ENCODE measurements at regions not wholly inside any gene's neighbourhood (a gene's known extent, or its start where the extent isn't known, plus 50 kb on each side); places are given as distances from the start of the nearest gene placed in this dataset.

GRCh38 chr11:15490535-15490934 is 375.8 kb downstream of the INSC start:
- DNase-seq: no peak

- no peak for DNase-seq
These were observed 378.3 kb downstream of the INSC start for GRCh38 chr11:15493066-15493465.

- DNase-seq: no peak
These were observed 379.3 kb downstream of the INSC start for GRCh38 chr11:15493921-15494620.

GRCh38 chr11:15494740-15495139 is 380.0 kb downstream of the INSC start:
- no peak for DNase-seq

DNA sequence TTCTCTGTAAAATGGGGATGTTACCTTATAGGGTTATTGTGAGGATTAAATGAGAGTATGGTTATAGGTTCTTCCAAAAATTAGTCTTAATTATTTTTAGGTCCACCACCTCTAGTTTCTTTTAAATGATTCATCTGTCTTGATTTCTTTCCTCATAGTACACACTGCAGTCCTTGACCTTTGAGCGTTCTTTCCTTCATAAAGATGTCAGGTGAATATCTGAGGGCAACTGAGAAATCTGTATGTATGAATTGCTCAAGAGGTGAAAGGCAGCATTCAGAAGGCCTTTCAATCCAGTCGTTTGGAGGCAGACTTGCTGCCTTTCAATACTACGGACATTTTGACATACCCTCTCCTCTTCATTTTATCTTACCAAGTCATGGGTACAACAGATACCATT is 380.7 kb downstream of the INSC start:
- DNase-seq: no peak

- DNase-seq: no peak
These were observed 382.6 kb downstream of the INSC start for GRCh38 chr11:15497366-15497765.

- no peak for DNase-seq
These were observed 385.0 kb downstream of the INSC start for GRCh38 chr11:15499674-15500073.

DNA sequence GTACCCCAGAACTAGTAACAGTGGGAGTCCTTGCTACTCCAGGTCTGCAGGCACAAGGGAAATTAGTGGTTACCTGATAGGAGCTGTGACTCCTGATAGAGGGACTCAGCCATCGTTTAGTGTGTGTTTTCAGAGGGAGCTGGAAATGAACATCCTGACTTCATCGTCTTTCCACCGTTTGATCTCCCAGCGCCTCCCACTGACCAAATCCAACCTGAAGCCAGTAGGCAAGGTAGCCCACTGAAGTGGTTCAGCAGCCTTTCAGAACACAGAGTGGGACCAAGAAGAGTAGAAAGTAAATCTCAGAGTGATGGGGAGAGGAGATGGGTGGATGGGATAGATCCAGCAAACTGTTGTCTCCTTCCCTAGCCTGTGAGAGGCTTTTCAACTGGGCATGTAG is 385.9 kb downstream of the INSC start:
- no peak for DNase-seq

GRCh38 chr11:15501566-15501965 is 386.8 kb downstream of the INSC start:
- no peak for DNase-seq

- DNase-seq: no peak
These were observed 390.4 kb downstream of the INSC start for GRCh38 chr11:15505155-15505554.

DNA sequence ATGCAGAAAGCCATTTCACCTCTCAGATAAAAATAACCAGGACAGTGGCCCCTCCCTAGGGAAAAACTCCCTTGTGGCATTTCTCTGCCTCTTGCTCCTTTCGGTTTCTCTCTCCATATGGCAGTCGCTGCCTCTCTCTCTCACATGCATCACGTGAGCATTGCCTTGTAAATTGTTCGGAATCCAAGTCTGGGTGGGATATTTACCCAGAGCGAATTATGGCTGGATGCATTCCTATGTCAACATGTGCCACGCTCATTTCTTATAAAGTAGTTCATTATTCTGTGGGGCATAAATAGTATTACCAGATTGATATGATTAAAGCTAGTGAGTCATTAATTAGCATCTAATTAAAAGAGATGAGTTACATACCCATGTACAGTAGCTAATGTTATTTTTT is 392.9 kb downstream of the INSC start:
- DNase-seq: no peak

DNA sequence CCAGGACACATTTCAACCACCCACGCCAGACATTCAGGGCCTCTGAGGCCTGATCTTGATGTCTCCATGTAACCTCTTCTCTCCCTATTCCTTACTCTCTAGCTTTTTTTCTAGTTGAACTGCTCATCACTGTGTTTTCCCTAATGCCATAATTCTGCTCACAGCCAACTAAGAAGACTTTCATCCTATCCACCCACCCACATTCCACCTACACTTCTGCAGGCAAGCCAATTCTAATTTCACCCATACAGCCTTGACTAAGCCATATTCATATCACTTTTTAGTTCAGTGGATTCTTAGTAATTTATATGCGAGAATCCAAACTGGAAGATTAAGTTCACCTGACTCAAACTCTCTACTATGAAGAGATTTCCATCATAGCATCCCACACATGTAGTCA is 394.4 kb downstream of the INSC start:
- DNase-seq: no peak

DNA sequence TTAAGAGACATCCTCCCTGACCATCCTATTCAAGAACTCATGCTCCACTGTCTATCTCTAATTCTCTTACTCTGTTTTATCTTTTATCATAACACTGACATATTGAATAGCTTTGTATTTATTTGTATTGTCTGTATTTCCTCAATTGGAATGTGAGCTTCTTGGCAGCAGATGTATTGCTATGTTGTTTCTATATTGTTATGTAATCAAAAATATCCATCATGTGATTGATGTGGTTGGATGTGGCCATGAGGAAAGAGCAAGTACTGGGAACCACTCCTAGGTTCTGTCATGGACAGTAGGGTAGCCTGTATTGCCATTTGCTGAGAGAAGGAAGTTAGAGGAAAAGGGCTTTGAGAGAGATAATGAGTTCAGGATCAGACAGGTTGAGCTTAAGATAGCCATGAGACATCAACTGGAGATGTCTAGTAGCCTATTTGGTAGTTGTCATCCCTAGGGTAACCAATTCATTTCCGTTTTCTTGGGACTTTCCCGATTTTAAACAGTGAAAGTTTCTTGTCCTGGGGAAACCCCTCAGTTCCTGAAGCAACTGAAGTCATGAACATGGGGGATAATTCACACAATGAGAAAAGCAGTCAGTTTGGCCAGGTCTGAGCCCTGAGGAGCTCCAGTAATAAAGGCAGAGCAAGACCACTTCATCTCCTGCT is 404.5 kb downstream of the INSC start:
- no peak for DNase-seq

DNA sequence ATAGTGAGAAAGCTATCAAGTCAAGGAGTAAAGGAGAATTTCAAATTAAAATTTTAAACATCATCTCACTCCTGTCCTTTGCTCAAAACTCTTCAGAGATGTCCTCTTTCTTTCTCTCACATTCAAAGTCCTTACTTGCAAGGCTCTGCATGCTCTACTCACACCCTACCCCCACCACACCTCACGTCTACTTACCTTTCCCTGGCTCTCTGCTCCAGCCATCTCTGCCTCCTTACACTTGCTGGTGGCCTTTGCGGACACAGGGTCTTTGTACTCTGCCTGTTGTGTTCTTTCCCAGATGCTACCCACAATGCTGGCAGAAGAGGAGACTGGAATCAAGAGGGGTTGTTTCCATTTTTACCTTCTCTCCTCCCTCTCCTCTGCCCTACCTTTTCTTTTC is 405.2 kb downstream of the INSC start:
- DNase-seq: no peak

GRCh38 chr11:15523543-15523942 is 408.8 kb downstream of the INSC start:
- no peak for DNase-seq

DNA sequence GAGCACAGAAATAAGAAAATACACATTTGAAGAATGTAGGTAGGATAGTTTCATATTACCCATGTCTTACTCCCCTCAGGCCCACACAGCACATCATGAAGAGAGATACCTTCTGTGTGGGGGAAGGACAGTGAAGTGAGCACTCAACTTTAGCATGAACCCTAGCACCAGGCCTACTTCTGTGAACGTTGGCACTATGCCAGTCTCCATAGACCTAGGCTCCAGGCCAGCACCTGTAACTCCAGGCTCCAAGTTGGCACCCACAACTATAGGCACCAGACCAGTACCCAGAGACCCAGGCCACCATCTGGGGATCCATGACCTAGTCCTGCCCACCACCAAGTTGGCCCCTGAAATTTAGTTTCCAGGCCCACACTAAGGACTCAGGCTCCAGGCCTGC is 410.9 kb downstream of the INSC start:
- DNase-seq: no peak

DNA sequence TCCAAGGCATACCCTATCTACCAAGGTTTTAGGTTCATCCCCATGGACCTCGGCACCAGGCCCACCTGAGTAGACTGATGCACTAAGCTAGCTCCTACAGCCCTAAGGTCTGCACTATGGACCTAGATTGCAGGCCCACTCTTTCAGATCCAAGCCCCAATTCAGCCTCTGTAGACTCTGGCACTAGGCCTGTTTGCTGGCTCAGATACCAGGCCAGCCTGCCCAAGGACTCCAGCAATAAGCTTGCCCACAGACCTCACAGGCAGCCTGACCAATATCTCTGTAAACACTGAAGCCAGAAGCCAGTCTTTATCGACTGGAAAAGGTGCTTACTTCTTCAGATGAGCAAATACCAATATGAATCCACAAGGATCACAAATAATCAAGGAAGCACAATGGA is 411.3 kb downstream of the INSC start:
- no peak for DNase-seq

DNA sequence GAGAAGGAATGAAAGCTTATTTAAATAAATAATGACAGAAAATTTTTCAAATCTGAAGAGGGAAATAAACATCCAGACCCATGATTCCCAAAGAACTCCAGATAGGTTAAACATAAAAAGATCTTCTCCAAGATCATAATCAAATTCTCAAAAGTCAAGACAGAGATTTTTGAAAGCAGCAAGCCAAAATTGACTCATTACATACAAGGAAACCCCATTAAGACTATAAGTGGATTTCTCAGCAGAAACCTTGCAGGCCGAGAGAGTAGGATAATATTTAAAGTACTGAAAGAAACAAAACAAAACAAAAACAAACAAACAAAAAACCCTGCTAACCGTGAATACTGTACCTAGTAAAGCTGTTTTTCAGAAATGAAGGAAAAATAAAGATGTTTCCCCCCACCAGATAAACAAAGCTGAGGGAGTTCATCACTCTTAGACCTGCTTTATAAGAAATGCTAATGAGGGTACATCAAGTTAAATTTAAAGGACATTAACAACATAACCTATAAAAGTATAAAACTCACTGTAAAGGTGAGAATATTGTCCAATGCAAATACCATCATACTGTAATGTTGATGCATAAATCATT is 412.2 kb downstream of the INSC start:
- no peak for DNase-seq

- no peak for DNase-seq
These were observed 417.7 kb downstream of the INSC start for GRCh38 chr11:15532432-15532831.

DNA sequence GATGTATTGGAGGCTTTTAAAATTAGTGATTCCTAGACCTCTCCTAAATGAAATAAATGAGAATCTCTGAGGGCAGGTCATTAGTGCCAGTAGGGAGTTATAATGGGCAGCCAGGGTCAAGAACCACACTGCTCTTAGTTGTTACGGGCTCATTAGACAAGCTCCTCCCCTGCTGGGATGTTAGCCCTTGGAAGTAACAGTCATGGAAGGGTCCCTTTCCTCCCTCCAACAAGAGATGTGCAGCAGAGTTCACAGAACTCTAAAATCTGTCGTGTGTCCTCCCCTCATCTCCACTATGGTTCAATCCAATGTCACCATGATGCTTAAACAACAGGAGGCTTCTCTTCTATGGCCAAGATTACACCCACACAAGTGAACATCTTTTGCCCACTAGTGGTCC is 419.5 kb downstream of the INSC start:
- no peak for DNase-seq

GRCh38 chr11:15535414-15535813 is 420.7 kb downstream of the INSC start:
- no peak for DNase-seq

DNA sequence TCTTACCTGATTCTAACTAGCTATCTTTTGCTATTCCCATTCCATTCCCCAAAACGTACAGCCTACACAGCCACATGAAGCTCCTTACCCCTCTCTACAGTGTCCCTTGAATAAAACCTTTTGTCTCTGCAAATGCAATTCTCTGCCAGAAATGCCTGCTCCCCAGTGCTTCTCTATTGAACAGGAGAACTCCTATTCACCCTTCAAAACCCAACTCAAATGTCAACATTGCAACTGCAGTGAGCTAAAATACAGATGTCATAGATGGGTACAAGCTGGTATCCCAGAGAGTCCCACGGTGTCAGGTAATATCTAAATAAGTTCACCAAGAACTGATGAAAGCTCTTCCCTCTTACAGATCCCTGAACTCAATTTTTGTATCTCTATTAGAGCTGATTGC is 421.7 kb downstream of the INSC start:
- DNase-seq: no peak

DNA sequence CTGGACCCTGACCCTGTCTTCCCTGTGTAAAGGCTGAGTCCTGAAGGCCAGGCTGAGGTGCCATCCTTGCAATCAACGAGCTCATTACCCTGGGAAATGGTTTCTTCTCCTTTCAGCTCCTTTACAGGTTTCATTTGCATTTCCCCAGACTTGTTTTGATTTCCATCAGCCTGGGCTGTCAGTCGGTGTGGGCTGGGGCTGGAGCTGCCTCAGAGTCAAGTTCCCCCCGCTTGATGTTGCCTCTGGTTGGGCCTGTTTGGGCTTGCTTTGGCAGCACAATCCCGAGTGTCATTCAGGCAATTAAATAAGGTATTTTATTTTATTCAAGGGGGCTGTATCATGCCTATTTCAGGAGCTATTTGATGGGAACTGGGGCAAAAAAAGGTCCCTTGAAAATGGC is 424.9 kb downstream of the INSC start:
- DNase-seq: no peak

GRCh38 chr11:15541079-15541478 is 426.4 kb downstream of the INSC start:
- no peak for DNase-seq

DNA sequence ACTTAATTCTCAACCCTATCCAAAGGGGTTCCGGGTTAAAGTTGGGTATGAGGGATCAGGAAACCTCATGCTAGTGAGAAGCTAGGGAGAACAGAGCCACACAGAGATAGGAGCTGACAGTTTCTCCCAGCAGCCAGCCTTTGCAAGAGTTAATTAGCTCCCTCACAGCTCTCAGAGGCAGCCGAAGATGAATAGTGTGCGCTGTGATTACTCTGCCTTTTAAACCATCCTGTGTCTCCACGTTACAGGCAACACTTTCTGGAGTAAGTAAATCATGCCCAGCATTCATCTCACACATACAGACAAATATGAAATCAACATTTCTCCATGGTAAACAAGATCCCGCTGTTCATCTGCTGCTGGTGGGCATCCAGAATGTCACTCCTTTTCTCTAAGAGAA is 429.6 kb downstream of the INSC start:
- no peak for DNase-seq
